GM23248 (cell line): ENCODE measurements at regions not wholly inside any gene's neighbourhood (a gene's known extent, or its start where the extent isn't known, plus 50 kb on each side); places are given as distances from the start of the nearest gene placed in this dataset.

Experiments
- EZH2 ChIP-seq: fragments of 200-600 bp; sonication (generic); IDR thresholded peaks from 2 replicates; pipeline ENCODE4 v1.6.1; 2018; ENCODE audit warnings: antibody characterized with exemption, mild to moderate bottlenecking; ENCODE audit not compliant: insufficient read depth, poor library complexity, severe bottlenecking
- EZH2phosphoT487 ChIP-seq: fragments of 200-600 bp; sonication (generic); IDR thresholded peaks from 2 replicates; pipeline ENCODE4 v1.6.1; 2018; ENCODE audit warnings: antibody characterized with exemption, moderate library complexity, mild to moderate bottlenecking, low read depth; ENCODE audit not compliant: insufficient read depth

DNA sequence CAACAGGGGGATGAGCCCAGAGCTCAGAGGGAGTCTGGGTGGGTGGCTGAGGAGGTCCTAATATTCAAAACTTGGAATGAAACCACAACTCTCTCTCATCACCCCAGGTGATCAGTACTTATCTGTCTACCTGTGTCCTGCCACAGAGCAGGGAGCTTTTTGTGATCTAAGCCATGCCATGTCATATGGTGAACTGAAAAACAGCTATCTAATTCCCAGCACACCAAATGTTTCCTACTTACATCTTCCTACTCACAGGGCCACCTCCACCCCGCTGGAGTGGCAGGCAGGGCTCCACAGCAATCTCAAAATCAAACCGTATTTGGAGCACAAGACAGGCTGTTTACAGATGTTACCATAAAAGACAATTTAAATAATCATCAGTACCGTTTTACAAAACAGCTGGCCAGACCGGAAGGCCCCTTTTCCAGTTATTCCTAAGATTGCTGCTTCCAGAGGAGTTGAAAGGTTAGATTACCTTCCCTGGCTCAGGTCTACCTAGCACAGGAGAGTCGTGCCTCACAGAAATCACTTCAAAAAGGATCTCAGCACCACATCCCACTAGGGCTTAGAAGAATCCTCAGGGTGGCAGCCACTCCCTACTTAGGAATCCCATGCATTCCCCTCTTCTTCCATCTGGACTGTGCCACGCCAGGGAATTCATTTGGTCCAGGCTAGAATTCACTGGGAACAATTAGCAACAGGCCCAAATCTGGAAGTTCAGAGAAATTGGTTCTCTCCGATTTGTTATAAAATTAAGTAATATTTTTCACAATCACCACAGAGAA, 226.6 kb upstream of the IL12A start:
- TF ChIP-seq EZH2 (no peak), EZH2phosphoT487 (no peak)
